ENCODE measurements at regions not wholly inside any gene's neighbourhood (a gene's known extent, or its start where the extent isn't known, plus 50 kb on each side); places are given as distances from the start of the nearest gene placed in this dataset.

DNA sequence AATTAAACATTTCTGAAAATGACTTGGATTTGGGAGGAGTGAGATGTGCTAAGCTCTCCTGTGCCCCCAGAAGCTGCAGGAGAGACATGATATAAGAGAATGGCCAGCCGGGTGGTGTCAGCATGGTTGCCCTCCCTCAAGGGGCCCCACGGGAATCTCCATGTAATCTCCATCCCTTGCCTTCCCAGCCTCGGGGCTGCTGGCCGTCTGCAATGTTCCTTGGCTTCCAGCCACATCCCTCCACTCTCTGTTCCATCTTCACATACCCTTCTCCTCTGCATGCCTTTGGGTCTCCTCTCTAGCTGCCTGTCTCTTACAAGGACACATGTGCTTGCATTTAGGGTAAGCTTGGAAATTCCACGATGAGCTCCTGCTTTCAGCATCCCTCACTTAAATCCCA lies 172.0 kb downstream of the TSHZ3 start:
- Histone ChIP-seq H3K36me3 (no peaks in the 10 kb centered on the region), H3K4me3 (no peak overlapping the region), H3K27ac (no peak overlapping the region), H3K27me3 (peaks cover 0 to 10% (median 0%) of the 10 kb centered on the region in 7 donors), H3K9me3 (no peaks in the 10 kb centered on the region), H3K4me1 (no peaks in the 10 kb centered on the region)
- TF ChIP-seq, protein P1, sequence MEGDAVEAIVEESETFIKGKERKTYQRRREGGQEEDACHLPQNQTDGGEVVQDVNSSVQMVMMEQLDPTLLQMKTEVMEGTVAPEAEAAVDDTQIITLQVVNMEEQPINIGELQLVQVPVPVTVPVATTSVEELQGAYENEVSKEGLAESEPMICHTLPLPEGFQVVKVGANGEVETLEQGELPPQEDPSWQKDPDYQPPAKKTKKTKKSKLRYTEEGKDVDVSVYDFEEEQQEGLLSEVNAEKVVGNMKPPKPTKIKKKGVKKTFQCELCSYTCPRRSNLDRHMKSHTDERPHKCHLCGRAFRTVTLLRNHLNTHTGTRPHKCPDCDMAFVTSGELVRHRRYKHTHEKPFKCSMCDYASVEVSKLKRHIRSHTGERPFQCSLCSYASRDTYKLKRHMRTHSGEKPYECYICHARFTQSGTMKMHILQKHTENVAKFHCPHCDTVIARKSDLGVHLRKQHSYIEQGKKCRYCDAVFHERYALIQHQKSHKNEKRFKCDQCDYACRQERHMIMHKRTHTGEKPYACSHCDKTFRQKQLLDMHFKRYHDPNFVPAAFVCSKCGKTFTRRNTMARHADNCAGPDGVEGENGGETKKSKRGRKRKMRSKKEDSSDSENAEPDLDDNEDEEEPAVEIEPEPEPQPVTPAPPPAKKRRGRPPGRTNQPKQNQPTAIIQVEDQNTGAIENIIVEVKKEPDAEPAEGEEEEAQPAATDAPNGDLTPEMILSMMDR (IDR thresholded peaks at IDR 0.05) = no peak
- no peak for ATAC-seq
- 41 to 55% methylated on average over 5 of the region's 5 CpGs for WGBS, 2 donors
- intact Hi-C loops (cut with DNase I) = no loop called here
- no peak for DNase-seq

DNA sequence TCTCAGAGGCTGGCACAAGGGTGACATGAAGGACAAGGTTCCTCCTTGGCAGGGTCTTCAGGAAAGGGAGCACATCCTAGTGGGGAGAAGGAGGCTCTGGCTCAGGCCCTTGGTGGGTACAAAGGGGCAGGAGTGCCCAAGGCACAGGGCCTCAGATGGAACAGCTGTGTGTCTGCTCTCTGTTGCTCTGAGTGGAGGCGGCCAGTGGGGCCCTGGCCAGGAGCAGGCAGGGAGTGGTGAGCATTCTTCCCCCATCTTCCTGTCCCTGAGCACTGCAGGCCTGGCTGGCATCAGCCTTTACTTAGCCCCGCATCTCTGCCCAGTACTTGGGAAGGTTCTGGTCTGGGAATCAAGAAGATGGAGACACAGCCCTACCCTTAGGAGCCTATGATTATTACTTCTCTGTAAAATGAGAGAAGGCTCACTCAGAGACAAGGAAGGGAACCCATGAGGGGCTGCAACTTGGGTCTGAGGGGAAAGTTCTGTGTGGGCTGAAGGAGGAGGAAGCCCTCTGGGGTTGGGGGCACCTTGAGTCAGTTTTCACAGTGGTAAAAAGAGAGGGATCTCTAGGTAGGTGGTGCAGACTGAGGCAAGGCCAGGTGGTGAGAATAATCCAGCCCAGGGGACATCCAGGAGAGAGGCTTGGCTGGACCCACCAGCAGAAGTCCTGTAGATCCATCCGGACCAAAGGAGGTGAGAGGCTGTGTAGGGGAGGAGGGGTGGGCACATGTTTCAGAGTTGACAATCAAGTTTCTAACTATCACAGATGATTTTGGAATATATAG lies 173.5 kb downstream of the TSHZ3 start:
- Histone ChIP-seq H3K4me3 (no peak overlapping the region), H3K36me3 (no peaks in the 10 kb centered on the region), H3K27me3 (peaks cover 0 to 10% (median 0%) of the 10 kb centered on the region in 7 donors), H3K9me3 (no peaks in the 10 kb centered on the region), H3K27ac (no peak overlapping the region), H3K4me1 (no peaks in the 10 kb centered on the region)
- intact Hi-C loops (cut with DNase I) = no loop called here
- DNase-seq (no peak), ATAC-seq (no peak)
- TF ChIP-seq, protein P1 (IDR thresholded peaks at IDR 0.05) = no peak
- WGBS, 2 donors = 81 to 91% methylated on average over 3 of the region's 3 CpGs

DNA sequence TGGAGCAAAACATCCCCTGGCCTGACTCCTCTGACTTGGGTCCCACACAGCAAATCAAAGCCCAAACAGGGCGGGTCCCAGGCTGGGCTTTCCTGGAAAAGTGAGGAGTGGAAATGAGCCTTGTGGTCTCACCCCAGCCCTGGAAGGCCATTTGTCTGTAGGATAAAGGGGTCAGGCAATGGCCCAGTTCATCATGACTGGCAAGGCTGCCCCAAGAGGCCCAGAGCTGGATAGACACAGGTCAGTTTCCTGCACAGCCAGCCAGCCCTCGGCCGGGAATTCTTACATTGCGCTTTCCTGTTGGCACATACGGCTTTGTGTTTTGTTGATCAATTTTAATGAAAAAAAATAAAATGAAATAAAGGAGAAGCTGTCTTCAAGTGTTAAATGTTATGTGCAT lies 174.3 kb downstream of the TSHZ3 start:
- Histone ChIP-seq H3K36me3 (no peaks in the 10 kb centered on the region), H3K4me3 (no peak overlapping the region), H3K4me1 (no peaks in the 10 kb centered on the region), H3K9me3 (no peaks in the 10 kb centered on the region), H3K27me3 (peaks cover 0 to 10% (median 0%) of the 10 kb centered on the region in 7 donors), H3K27ac (no peak overlapping the region)
- ATAC-seq (no peak), DNase-seq (no peak)
- intact Hi-C loops (cut with DNase I) = no loop called here
- TF ChIP-seq, protein P1 (IDR thresholded peaks at IDR 0.05) = no peak
- 66 to 75% methylated on average over 5 of the region's 5 CpGs for WGBS, 2 donors

DNA sequence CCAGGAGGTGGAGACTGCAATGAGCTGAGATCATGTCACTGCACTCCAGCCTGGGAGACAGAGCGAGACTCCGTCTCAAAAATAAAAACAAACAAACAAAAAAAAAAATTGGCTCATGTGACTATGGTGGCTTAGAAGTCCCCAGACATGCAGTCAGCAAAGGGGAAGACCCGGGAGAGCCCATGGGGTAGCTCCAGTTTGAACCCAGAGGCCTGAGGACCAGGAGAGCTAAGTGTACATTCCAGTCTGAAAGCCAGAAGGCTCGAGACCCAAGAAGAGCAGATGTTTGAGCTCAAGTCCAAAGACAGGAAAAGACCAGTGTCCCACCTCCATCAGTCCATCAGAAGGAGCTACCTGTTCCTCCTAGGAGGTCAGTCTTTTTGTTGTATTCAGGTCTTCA lies 175.2 kb downstream of the TSHZ3 start:
- no peak for DNase-seq
- H3K36me3 ChIP-seq = no peaks in the 10 kb centered on the region

More for the DNA sequence above, 175.2 kb downstream of the TSHZ3 start:
- intact Hi-C loops (cut with DNase I) = no loop called here
- ATAC-seq = no peak
- no peaks in the 10 kb centered on the region for H3K4me1 ChIP-seq
- H3K9me3 ChIP-seq = no peaks in the 10 kb centered on the region
- TF ChIP-seq, protein P1 (IDR thresholded peaks at IDR 0.05) = no peak
- H3K4me3 ChIP-seq = no peak overlapping the region
- H3K27me3 ChIP-seq = peaks cover 0 to 10% (median 0%) of the 10 kb centered on the region in 7 donors
- WGBS, 2 donors = 72 to 78% methylated on average over 4 of the region's 4 CpGs
- H3K27ac ChIP-seq = no peak overlapping the region
